H1 (cell line): ENCODE measurements at regions not wholly inside any gene's neighbourhood (a gene's known extent, or its start where the extent isn't known, plus 50 kb on each side); places are given as distances from the start of the nearest gene placed in this dataset.

ENCODE experiments used
- CTCF ChIP-seq, 3 experiments: IDR thresholded peaks; 1 replicate in 2 of 3; 2 replicates in 1 of 3; pipeline versions ENCODE4 v1.5.1 to v1.6.1; 2011; ENCODE audit warnings: low read length in 3 of 3, mild to moderate bottlenecking in 3 of 3, inconsistent platforms in 2 of 3, low read depth in 1 of 3, moderate library complexity in 1 of 3; ENCODE audit not compliant: insufficient read depth in 1 of 3; ENCODE audit errors: control extremely low read depth in 1 of 3
- EZH2 ChIP-seq: fragments of 200-600 bp; sonication (generic); IDR thresholded peaks from 2 replicates; pipeline ENCODE4 v1.7.1; 2012; ENCODE audit warnings: low read depth, mild to moderate bottlenecking, moderate library complexity, low read length, inconsistent platforms; ENCODE audit not compliant: severe bottlenecking
- JUND ChIP-seq: IDR thresholded peaks from 2 replicates; pipeline ENCODE4 v1.6.1; 2011; ENCODE audit warnings: mild to moderate bottlenecking, improper control_type of control experiment, low read length
- MAFK ChIP-seq: IDR thresholded peaks from 2 replicates; pipeline ENCODE4 v1.6.1; 2012; ENCODE audit warnings: low read depth, mild to moderate bottlenecking, improper control_type of control experiment, low read length
- SIN3A ChIP-seq, 2 experiments: IDR thresholded peaks in 1 of 2; conservative IDR thresholded peaks in 1 of 2; 2 replicates each; pipeline ENCODE4 v1.6.1; 2011 to 2012; ENCODE audit warnings: low read length in 2 of 2, improper control_type of control experiment in 1 of 2, low read depth in 1 of 2, mild to moderate bottlenecking in 1 of 2
- SP4 ChIP-seq: IDR thresholded peaks from 2 replicates; pipeline ENCODE4 v1.6.1; 2012; ENCODE audit warnings: low read length, inconsistent platforms
- SUZ12 ChIP-seq: fragments of 200-600 bp; sonication (generic); IDR thresholded peaks from 2 replicates; pipeline ENCODE4 v1.6.1; 2012; ENCODE audit warnings: mild to moderate bottlenecking, inconsistent platforms, low read length, moderate library complexity, mixed read lengths
- YY1 ChIP-seq: IDR thresholded peaks from 2 replicates; pipeline ENCODE4 v1.6.1; 2011; ENCODE audit warnings: low read depth, mild to moderate bottlenecking, low read length
- ZNF274 ChIP-seq: IDR thresholded peaks from 2 replicates; pipeline ENCODE4 v1.7.0; 2012; ENCODE audit warnings: low read length, borderline replicate concordance; ENCODE audit errors: extremely low read depth

- TF ChIP-seq EZH2 (no peak), SUZ12 (no peak), ZNF274 (no peak), YY1 (no peak), JUND (no peak), CTCF (IDR thresholded peaks at IDR 0.05; ENCODE audit: control extremely low read depth in 1 of 3, insufficient read depth in 1 of 3, low read depth in 1 of 3, low read length in 3 of 3) (peak in 2 of 3 experiments; percentile 11 to 29; a peak in 2 of 4 replicates), SP4 (no peak), MAFK (no peak), SIN3A (conservative IDR thresholded peaks at IDR 0.05 in 1 of 2, IDR thresholded peaks at IDR 0.05 in 1 of 2; ENCODE audit: low read depth in 1 of 2, low read length in 2 of 2) (no peak)
These were observed 53.2 kb upstream of the SNCAIP start for GRCh38 chr5:122258840-122259239.
